ENCODE measurements at regions not wholly inside any gene's neighbourhood (a gene's known extent, or its start where the extent isn't known, plus 50 kb on each side); places are given as distances from the start of the nearest gene placed in this dataset.

DNA sequence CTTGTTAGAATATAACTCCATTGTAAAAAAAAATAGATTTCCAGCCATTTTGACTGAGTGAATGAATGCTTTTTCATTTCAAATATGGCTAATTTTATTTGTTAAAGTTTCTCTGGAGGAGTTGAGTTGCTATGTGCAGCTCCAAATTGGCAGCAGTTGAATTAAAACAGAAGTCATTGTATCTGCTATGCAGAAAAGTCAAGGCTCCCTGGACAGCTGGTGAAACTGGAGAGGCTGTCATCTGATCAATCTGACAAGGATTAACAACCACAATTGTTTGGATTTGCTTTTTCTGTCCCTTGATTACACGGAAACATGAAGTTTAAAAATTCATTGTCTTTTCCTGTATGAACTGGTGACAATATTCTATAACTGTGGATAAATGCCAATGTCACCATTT, 713.9 kb downstream of the EFNA5 start:
- TF ChIP-seq POLR2A (IDR thresholded peaks at IDR 0.05), result no peak
- TF ChIP-seq, protein P1, sequence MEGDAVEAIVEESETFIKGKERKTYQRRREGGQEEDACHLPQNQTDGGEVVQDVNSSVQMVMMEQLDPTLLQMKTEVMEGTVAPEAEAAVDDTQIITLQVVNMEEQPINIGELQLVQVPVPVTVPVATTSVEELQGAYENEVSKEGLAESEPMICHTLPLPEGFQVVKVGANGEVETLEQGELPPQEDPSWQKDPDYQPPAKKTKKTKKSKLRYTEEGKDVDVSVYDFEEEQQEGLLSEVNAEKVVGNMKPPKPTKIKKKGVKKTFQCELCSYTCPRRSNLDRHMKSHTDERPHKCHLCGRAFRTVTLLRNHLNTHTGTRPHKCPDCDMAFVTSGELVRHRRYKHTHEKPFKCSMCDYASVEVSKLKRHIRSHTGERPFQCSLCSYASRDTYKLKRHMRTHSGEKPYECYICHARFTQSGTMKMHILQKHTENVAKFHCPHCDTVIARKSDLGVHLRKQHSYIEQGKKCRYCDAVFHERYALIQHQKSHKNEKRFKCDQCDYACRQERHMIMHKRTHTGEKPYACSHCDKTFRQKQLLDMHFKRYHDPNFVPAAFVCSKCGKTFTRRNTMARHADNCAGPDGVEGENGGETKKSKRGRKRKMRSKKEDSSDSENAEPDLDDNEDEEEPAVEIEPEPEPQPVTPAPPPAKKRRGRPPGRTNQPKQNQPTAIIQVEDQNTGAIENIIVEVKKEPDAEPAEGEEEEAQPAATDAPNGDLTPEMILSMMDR (IDR thresholded peaks at IDR 0.05), result no peak
